HT-29 (cell line): ENCODE measurements at regions not wholly inside any gene's neighbourhood (a gene's known extent, or its start where the extent isn't known, plus 50 kb on each side); places are given as distances from the start of the nearest gene placed in this dataset.

Experiments used
- DNase-seq: peaks from one replicate; pipeline ENCODE4 v3.0.0-alpha.2; 2015; ENCODE audit warnings: low spot score

DNA sequence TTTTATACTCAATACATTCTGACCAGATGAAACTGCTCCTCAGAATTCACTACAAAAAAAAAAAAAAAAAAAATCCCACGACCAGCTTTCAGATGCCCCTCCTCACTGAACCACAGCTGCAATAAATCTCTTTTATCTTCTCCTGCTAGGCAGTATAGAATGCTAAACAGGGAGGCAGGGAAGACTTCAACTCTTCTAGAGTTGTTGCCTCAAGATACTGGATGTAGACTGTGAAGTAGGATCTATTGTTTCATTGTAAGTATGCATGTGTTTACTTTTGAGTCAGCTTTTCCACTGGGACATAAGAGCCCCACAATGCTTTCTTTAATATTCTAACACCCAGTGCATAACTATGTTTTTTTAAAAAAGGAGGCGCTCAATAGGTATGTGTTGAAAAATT is 401.4 kb downstream of the TBL1XR1 start:
- no peak for DNase-seq

DNA sequence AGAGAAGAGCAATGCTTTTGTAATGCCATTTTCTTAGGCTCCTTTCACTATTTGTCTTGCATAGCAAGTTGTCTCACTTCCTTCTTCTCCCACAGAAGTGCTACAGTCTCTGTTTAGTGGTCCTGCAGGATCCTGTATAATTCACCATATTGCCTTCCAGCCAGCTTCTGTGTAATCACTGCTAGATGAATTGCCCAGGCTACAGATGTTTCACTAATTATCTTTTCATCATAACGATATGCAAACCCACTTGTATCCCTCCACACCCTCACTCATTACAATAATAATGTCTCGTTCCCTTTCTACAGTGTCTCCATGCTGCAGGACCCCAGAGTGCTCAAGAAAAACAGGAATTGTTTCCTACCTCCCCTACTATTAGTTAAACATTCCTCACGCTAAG is 402.9 kb downstream of the TBL1XR1 start:
- DNase-seq: no peak

DNA sequence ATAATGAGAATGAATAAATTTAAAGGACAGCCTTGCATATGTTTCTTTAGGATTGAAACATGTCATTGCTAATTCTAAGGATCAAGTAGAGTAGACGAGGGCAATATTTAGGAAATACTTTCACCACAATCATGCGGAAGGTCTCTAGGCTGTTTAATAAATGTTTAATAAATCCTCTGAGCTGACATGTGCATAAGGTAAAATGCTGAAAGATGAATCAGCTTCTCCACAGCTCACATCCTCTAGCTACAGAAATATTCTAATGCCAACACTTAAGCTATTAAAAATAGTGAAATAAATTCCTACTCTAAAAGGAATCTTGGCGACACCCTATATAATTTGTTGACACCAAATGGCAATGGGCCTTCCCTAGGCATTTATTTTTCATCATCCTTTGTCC is 407.3 kb downstream of the TBL1XR1 start:
- DNase-seq: no peak

DNA sequence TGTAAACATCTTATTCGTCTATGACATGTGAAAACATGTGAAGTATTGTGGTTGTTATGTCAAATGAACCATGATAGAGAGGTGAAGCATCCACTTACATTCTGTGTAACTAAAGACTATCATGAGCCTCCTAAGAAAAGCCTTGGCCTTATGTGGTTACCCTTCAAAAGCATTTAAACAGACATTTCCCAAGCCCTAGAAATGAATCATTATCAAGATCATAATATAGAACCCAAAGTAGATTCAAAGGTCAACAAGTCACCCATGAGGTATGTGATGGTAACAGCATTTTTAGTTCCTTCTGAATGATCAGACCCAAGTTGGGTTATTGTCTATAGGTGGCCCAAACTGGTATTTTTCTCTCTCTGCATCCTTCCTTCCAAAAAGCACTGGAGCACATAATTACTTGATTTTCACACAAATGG is 408.0 kb downstream of the TBL1XR1 start:
- no peak for DNase-seq

DNA sequence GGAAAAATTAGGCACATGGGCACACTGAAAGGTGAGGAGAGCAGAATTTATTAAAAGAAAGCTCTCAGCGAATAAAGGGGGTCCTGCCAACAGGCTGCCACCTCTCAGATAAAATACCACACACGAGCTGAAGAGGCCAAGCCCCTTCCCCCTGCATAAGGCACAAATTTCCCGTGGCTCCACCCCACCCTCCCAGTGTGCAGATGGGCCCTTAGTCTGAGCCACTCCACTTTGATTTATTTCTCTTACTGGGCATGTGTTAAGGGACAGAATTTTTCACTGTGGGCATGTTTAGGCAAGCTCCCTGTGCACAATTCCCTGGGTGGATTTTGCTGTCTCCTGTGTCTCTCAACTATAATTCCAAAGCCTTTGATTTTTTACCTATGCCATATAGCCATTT is 409.8 kb downstream of the TBL1XR1 start:
- DNase-seq: no peak

DNA sequence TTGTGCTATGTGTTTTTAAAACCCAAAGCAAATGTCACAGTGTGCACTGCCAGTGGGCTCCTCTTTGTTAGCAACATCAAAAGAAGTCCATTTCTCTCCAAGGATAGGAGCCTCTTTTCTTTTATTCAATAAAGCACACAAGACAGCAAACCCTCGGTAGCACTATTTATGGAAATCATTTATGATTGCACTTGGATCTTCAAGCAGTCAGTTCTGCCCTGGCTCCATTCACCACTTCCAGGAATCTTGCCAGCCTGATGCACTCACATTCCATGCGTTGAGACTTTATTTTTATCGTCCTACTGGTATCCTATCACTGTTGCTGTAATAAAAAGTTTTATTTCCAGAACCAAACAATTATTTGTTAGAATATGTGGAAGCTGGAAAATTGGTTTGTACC is 412.1 kb downstream of the TBL1XR1 start:
- DNase-seq: no peak

DNA sequence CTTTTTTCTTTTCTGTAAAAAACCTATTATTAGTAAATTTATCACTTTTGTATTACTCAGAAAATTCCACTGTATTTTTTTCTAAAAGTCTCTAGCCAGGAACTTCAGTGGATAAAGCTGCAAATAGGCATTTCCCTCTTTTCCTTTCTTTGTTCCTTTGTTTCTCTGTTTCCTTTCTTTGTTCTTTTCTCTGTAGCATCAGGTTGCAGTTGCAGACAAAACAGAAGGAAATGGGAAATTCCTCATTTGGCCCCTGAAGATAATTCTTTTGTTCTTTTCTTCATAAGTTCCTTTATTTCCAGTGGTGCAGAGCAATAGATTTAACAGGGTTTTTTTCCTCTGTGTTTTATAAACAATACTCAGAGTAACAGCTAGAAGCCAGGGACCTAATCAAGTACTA is 416.5 kb downstream of the TBL1XR1 start:
- DNase-seq: no peak

DNA sequence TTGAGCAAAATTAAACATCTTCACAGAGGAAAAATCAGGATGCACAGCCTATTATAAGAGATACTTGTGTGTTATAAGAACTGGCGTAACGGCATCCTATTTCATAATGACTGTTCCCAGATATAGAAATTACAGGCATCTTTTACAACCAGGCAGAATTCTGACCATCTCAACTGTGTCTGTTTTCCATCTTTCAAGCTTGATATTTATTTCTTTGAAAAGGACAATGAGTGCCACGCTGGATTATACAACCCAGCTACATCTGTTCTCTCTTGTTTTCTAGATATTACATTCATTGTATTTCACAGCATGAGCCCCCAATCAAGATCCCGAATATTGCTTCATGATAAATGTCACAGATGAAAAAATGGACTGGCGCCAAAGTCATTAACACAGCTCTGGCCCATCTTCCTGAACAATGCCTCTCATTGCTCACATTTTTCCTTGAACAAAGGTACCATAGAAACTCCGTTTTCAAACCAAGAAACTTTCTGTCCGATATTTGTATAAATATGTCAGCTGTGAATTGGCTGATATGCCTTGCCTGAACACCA is 420.6 kb downstream of the TBL1XR1 start:
- DNase-seq: no peak

DNA sequence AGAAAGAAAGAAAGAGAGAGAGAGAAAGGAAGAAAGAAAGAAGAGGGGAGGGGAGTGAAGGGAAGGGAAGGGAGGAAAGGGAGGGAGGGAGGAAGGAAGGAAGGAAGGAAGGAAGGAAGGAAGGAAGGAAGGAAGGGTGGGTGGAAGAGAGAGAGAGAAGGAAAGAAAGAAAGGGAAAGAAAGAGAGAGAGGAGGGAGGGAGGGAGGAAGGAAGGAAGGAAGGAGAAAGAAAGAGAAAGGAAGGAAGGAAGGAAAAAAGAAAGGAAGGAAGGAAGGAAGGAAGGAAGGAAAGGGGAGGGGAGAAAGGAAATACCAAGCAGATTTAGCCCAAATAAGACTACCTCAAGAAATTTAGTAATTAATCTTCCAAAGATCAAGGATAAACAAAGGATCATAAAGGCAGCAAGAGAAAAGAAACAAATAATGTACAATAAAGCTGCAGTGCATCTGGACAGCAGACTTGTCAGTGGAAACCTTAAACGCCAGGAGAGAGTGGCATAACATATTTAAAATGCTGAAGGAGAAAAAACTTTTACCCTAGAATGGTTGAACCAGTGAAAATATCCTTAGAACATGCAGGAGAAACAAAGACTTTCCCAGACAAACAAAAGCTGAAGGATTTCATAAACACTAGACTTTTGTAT is 427.6 kb downstream of the TBL1XR1 start:
- DNase-seq: no peak

DNA sequence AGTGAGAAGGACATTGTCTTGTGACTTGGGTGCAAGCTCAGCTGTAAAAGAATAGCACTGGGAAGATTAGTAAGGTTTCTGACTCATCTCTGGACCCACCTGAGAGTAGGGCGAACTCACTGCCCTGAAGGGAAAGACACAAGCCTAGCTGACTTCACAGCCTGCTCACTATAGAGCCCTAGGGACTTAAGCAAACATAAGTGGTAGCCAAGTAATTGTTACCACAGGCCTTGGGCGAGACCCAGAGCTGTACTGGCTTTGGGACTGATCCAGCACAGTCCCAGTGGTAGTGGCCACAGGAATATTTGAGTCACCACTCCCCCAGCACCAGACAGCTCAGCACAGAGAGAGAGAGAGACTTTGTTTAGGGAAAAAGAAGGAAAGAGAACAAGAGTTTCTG is 429.9 kb downstream of the TBL1XR1 start:
- no peak for DNase-seq

DNA sequence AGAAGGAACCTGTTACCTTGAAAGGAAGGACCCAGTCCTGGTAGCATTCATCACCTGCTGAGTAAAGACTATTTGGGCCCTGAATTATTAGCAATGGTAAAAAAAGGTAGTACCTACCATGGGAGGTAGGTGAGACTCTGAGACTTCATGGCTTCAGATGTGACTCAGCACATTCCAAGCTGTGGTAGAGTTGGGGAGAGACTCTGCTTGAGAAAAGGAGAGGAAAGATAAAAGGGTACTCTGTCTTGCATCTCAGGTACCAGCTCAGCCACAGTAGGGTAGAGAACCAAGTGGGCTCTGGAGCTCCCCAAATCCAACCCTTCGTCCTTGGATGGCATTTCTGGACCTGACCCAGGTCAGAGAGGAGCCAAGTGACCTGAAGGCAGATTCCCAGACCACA is 430.4 kb downstream of the TBL1XR1 start:
- DNase-seq: no peak

DNA sequence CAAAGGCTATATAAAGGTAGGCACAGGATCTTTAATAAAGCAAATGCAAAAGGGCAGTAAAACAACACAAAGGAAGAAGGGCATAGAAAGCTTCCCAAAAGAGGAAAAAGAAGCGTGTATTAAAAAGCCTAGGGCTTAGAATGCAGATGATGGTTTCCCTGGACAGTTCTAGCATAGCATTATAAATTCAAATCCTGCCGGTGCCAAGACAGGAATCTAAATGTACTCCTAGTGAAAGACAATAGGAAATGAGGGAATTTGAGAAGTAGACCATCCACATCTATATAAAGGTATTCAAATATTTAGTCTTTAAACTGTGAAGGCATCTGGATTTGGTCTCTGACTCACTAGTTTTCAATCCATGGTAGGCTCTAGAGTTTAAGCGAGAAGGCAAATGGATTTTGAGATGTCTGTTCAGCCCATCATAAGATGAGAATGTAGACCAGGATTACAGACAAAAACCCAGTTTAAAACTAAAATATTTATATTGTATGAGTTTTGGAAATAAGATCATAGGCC is 431.8 kb downstream of the TBL1XR1 start:
- no peak for DNase-seq

DNA sequence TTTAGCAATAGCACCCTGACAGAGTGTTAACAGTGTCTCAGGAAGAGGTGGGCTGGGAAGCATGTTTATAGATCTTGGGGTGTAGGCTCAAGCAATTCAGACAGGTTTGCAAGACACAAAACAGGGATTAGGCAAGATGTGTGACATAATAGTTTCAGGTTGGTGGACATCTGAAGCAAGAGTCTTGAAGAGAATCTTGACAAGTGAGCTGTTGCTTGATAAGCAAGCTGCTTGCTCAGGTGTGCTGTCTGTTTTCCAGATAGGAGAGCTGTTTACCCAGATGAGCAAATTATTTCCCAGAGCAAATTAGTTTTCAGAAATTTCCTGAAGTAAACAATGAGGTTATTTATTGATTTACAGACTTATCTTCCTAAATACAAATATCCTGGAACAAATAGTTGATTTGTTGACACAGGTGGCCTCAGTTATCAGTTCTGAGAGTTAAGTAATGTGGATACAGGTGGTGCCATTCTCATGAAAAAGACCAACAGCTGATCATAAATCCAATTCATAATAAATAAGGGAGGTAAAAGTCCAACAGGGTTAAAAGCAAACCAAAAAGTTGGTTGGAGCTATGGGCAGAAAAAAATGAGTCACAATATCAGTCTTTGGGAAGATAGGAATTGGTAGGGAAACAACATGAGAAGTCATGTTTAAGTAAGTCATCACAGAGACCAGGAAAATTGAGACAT is 437.3 kb downstream of the TBL1XR1 start:
- DNase-seq: no peak

DNA sequence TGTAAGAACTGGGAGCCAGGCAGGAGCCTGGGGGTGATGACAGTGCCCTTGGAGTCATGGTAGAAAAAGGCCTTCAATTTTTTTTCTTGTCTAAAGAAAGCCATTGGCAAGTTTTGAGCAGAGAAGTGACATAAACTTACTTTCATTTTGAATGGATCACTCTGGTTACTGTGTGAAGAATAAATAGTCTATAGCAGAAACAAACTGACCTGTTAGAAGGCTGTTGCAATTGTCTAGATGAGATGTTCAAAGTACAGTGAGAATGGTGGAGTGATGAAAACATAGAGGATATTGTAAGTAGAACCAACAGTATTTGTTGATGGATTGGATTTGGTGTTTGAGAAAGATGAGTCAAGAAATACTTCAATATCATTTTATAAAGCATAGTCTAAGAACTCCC is 439.9 kb downstream of the TBL1XR1 start:
- no peak for DNase-seq

DNA sequence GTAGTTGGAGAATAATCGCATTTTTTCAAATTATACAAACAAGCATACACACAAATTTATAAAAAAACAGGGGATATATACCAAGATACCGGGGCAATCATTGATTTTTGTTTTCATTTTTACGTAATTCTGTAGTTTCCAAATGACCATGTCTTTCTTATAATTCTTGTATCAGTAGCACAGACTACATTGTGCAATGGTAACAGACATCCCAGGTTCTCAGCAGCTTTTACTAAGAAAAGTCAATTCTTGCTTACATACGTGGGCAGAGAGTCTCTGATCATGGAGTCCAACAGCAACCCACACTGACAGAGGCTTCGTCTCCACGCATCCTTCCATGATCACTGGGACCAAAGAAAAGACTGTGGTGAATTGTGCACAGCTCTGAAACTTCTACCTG is 441.3 kb downstream of the TBL1XR1 start:
- no peak for DNase-seq

DNA sequence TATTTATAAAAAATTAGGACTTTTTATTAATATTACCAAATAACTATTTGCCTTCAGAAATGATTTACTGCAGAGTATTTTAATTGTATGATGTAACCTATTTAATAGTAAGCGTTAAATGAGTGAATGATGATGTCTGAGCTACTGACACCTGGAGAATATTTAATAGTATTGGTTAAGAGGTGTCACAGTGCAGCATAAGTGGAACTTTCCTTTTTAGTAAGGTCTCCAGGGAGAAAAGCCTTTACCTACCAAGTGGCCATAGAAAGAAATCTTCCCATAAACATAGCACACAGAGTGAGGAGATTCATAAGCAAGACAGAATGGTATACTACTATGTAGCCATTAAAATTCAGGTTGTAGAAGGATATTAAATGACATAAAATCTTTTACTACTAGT is 441.7 kb downstream of the TBL1XR1 start:
- no peak for DNase-seq

DNA sequence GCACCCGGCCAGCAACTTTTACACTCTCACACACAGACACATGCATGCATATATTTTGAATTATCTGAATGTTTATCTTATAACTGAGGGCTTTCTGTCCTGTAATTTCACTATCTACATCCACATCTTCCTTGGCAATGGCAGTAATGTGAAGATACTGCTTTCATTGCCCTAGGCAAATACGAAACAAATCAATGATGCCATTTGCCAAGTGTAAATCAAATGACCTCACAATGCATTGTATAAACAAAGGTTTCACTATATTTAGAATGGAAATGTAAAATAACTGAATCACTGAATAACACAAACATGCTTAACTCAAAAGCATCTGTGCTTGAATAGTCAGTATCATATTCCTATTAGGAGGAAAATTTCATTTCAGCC is 455.6 kb downstream of the TBL1XR1 start:
- no peak for DNase-seq

DNA sequence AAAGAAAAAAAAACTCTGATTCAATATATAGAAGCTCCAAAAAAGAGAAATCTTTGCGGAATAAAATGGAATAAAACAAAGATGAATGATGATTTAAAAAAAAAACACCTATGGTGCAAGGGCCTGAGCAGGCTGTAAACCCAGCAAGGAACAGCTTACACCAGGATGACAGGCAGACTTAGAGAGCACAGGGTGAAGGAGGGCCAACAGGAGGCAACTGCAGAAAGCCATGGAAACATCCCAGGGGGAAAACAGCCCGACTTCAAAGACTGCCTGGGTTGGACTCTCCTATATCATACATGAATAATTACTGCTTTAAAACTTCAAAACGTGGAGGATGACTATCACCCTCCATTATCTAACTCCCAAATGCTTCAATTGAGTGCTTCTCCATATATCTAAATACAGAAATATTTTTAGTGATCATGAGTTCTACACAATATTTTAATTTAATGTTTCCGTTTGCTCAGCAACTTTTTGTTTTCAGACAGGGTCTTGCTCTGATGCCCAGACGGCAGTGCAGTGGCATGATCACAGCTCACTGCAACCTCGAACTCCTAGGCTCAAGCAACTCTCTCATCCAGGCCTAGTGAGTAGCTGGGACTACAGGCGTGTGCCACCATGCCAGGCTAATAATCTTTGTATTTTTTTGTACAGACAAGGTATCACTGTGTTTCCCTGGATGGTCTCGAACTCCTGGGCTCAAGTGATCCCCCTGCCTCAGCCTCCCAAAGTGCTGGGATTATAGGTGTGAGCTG is 456.2 kb downstream of the TBL1XR1 start:
- no peak for DNase-seq

DNA sequence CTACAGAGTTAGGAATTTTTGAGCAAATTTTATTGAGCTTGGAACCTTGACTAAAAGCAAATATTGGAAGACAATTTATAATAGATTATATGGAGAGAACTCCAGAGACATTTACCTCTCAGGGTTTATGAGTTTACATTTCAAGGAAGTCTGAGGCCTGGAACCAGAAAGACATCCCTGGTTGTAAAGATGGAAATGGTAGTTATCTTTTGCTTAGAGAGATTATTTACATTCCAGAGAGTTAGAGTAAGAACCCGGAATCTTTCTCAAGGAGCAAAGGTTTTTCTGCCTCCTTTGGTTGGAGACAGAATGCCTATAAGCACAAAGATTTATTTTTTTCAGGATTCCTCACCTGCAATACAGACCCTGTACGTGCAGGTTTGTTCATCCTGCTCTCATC is 458.1 kb downstream of the TBL1XR1 start:
- no peak for DNase-seq

DNA sequence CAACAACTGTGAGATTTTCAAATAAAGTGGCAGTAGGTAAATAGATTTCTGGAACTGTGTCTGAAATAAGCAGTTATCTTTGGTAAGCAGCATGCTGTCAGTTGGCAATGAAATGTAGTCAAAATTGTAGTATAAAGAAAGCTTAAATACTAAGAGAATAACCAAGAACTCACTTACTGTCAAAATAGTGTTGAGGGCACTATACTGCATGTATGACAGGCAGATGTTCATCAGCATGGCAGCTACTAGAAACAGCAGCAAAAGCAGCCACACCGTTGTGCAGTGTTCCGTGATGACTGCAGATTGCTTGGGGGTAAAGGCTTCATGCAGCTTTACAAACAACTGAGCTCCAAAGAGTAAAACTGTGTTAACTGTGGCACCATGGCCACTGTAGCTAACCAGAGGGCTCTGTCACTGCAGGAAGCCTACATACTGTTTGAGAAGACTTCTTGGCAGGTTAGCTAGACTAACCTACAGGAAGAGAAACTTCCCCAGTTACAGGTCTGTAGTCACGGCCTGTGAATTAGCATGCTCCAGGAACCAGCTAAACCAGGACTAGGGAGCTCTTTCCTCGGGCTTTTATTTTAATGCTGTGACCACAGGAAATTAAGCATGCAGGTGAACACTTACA is 459.7 kb downstream of the TBL1XR1 start:
- no peak for DNase-seq

DNA sequence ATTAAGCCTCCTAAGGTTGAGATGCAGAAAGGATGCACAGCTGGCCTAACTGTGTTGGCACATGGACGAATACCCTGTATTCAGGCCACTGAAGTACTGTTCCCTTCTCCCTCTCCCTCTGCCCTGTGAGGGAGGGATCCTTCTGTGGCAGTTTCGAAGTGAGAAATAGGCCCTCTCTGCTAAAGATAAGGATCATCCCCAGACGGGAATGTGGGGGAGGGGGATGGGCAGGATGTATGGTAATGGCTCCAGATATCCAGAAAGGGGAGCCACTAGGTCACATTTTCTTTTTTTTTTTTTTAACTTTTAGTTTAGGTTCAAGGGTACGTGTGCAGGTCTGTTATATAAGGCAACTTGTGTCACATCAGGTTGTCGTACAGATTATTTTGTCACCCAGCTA is 463.1 kb downstream of the TBL1XR1 start:
- DNase-seq: no peak

DNA sequence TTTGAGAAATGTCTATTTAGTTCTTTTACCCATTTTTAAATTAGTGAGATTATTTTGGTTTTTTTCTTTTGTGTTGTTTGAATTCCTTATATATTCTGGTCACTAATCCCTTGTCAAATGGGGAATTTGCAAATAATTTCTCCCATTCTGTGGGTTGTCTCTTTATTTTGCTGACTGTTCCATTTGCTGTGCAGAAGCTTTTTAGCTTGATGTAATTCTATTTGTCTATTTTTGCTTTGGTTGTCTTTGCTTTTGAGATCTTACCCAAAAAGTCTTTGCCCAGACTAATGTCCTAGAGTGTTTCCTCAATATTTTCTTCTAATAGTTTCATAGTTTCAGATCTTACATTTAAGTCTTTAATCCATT is 472.9 kb downstream of the TBL1XR1 start:
- DNase-seq: no peak
